ENCODE measurements at regions not wholly inside any gene's neighbourhood (a gene's known extent, or its start where the extent isn't known, plus 50 kb on each side); places are given as distances from the start of the nearest gene placed in this dataset.

GRCh38 chr7:79971058-79971457, 163.6 kb upstream of the GNAI1 start:
- H3K9ac ChIP-seq (ENCODE audit: low read depth, low read length, poor library complexity, severe bottlenecking): no peak overlapping the region
- H3K79me2 ChIP-seq (ENCODE audit: insufficient read depth, low read length): no peaks in the 10 kb centered on the region
- H3K9me3 ChIP-seq (ENCODE audit: insufficient read depth, low read depth, low read length): 0 out of 2 replicates have a peak, but pooled peaks cover 7% of the 10 kb centered on the region
- no peaks in the 10 kb centered on the region for H4K20me1 ChIP-seq (ENCODE audit: insufficient read depth, low read length, poor library complexity, severe bottlenecking)
- peaks cover 15% of the 10 kb centered on the region for H3K4me1 ChIP-seq (ENCODE audit: insufficient read depth, low read length, poor library complexity, severe bottlenecking)
- H3K4me2 ChIP-seq (ENCODE audit: low read depth, low read length, poor library complexity, severe bottlenecking): peak overlapping the region; percentile 26
- no peaks in the 10 kb centered on the region for H3F3A ChIP-seq (ENCODE audit: low read depth)
- no peak for TF ChIP-seq EZH2phosphoT487 (IDR thresholded peaks at IDR 0.05; ENCODE audit: borderline replicate concordance)
- TF ChIP-seq CTCF (conservative IDR thresholded peaks at IDR 0.05; ENCODE audit: low read length): no peak
- no peaks in the 10 kb centered on the region for H3K9me2 ChIP-seq (replicated peaks; ENCODE audit: low read depth, low read length)
- H3K36me3 ChIP-seq (ENCODE audit: insufficient read depth, low read length): no peaks in the 10 kb centered on the region
- H2AFZ ChIP-seq (ENCODE audit: low read length): no peak overlapping the region
- no peak overlapping the region for H3K4me3 ChIP-seq (ENCODE audit: low read length, poor library complexity, severe bottlenecking)
- no peaks in the 10 kb centered on the region for H3K27me3 ChIP-seq (ENCODE audit: insufficient read depth, low read length, poor library complexity, severe bottlenecking)

GRCh38 chr7:79968894-79969293, 165.7 kb upstream of the GNAI1 start:
- no peak for TF ChIP-seq EZH2phosphoT487 (IDR thresholded peaks at IDR 0.05; ENCODE audit: borderline replicate concordance)
- no peak for TF ChIP-seq CTCF (conservative IDR thresholded peaks at IDR 0.05; ENCODE audit: low read length)
- Histone ChIP-seq H3F3A (ENCODE audit: low read depth) (no peaks in the 10 kb centered on the region), H3K9me3 (ENCODE audit: insufficient read depth, low read depth, low read length) (0 out of 2 replicates have a peak, but pooled peaks cover 7% of the 10 kb centered on the region), H3K36me3 (ENCODE audit: insufficient read depth, low read length) (no peaks in the 10 kb centered on the region), H3K27me3 (ENCODE audit: insufficient read depth, low read length, poor library complexity, severe bottlenecking) (no peaks in the 10 kb centered on the region), H3K79me2 (ENCODE audit: insufficient read depth, low read length) (no peaks in the 10 kb centered on the region), H3K4me3 (ENCODE audit: low read length, poor library complexity, severe bottlenecking) (no peak overlapping the region), H3K4me1 (ENCODE audit: insufficient read depth, low read length, poor library complexity, severe bottlenecking) (peaks cover 15% of the 10 kb centered on the region), H3K9me2 (replicated peaks; ENCODE audit: low read depth, low read length) (no peaks in the 10 kb centered on the region), H2AFZ (ENCODE audit: low read length) (no peak overlapping the region), H4K20me1 (ENCODE audit: insufficient read depth, low read length, poor library complexity, severe bottlenecking) (no peaks in the 10 kb centered on the region), H3K4me2 (ENCODE audit: low read depth, low read length, poor library complexity, severe bottlenecking) (no peak overlapping the region), H3K9ac (ENCODE audit: low read depth, low read length, poor library complexity, severe bottlenecking) (no peak overlapping the region)

GRCh38 chr7:79968077-79968648, 166.5 kb upstream of the GNAI1 start:
- Histone ChIP-seq H3K27me3 (ENCODE audit: insufficient read depth, low read length, poor library complexity, severe bottlenecking) (no peaks in the 10 kb centered on the region), H3F3A (ENCODE audit: low read depth) (no peaks in the 10 kb centered on the region), H3K36me3 (ENCODE audit: insufficient read depth, low read length) (no peaks in the 10 kb centered on the region), H3K4me3 (ENCODE audit: low read length, poor library complexity, severe bottlenecking) (no peak overlapping the region), H3K9ac (ENCODE audit: low read depth, low read length, poor library complexity, severe bottlenecking) (no peak overlapping the region), H2AFZ (ENCODE audit: low read length) (peak overlapping the region; percentile 27; the same call in 1 of the 2 replicates), H4K20me1 (ENCODE audit: insufficient read depth, low read length, poor library complexity, severe bottlenecking) (no peaks in the 10 kb centered on the region), H3K4me2 (ENCODE audit: low read depth, low read length, poor library complexity, severe bottlenecking) (no peak overlapping the region), H3K9me2 (replicated peaks; ENCODE audit: low read depth, low read length) (no peaks in the 10 kb centered on the region), H3K79me2 (ENCODE audit: insufficient read depth, low read length) (no peaks in the 10 kb centered on the region), H3K4me1 (ENCODE audit: insufficient read depth, low read length, poor library complexity, severe bottlenecking) (peaks cover 15% of the 10 kb centered on the region), H3K9me3 (ENCODE audit: insufficient read depth, low read depth, low read length) (0 out of 2 replicates have a peak, but pooled peaks cover 1% of the 10 kb centered on the region)
- no peak for TF ChIP-seq CTCF (conservative IDR thresholded peaks at IDR 0.05; ENCODE audit: low read length)
- TF ChIP-seq EZH2phosphoT487 (IDR thresholded peaks at IDR 0.05; ENCODE audit: borderline replicate concordance): no peak
